HG03135 (cell line): ENCODE measurements at regions not wholly inside any gene's neighbourhood (a gene's known extent, or its start where the extent isn't known, plus 50 kb on each side); places are given as distances from the start of the nearest gene placed in this dataset.
"Not testable (repeated sequence)": the region's sequence is repeated elsewhere in the genome, so short reads cannot be mapped to it uniquely, and the experiment has no call there.

Source experiments
- ATAC-seq: cut with Tn5 transposase; IDR thresholded peaks from one replicate; pipeline ENCODE4 v1.9.1; 2021; ENCODE audit warnings: mild to moderate bottlenecking, moderate library complexity; ENCODE audit not compliant: unreplicated experiment

DNA sequence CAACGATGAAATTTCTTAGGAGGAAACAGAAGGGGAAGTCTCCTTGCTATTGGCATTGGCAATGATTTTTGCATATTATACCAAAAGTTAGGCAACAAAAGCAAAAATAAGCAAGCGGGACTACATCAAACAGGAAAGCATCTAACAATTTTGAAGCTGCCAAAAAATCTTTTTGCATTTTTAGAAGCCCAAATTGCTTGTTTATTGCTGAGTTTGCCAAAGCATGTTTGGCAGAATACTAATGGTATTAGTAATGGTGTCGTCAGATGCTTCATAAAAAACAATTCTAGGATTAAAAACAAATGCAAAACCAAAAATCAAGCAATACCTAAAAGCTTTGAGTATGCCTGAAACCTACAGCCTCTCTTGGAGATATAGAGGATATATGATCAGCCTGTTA, 80.0 kb downstream of the GALR1 start:
- ATAC-seq = no peak

DNA sequence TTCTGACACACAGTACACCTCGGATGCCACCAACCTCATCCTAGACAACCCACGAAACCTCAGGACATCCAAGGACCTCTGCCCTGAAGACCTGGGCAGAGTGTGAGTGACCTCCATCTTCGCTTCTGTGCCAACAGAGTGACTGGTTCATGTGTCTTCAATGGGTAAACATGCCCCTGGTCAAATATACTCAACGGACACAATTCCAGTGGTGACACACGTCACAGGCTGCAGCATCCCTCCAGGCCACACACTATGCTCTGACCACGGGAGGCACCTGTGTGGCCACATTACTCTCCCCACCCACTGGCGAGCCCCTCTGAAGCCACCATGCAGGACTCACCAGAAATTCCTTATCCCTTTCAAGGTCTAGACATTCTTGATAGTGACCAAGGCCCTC, 85.2 kb downstream of the GALR1 start:
- ATAC-seq = no peak

GRCh38 chr18:77337604-77338003, 88.0 kb downstream of the GALR1 start:
- ATAC-seq = no peak

DNA sequence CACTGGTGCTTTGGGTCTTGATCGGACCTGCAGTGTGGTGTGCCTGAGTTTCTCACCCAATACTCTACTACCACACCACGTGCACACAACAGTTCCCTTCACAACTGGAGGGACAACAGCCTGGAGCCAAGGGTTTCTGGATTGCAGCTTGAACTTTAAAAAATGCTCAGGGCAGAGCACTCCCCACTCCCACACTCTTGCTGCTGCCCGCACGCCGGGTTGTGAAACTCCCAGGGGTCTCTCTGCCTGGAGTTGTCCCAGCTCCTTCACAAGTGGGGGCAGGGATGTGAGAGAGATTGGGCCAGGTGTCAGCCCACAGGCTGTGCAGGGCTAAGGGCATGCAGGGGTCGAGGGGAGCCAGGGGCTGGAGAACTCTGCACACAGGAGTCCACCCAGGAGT, 89.4 kb downstream of the GALR1 start:
- no peak for ATAC-seq

- ATAC-seq = no peak
Observed at GRCh38 chr18:77339623-77340022, 90.0 kb downstream of the GALR1 start.

DNA sequence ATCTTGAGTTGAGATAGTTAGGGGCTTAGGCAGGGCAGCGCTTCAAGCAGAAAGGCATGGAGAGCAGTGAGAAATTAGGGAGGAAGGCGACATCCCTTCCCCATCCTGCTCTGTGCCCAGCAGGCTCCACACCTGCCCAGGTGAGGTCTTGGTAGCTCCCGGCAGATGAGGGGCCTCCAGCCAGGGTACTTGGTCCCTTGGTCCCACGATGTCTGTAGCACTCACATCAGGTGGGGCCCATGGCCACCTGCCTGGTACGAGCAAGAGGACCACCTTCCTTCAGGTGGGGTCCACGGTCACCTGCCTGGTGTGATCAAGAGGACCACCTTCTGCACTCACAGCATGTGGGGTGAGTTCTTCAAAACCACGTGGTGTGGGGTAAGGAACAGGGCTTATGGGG, 91.2 kb downstream of the GALR1 start:
- ATAC-seq = no peak

- ATAC-seq = no peak
Observed at GRCh38 chr18:77341527-77342325, 92.1 kb downstream of the GALR1 start.

DNA sequence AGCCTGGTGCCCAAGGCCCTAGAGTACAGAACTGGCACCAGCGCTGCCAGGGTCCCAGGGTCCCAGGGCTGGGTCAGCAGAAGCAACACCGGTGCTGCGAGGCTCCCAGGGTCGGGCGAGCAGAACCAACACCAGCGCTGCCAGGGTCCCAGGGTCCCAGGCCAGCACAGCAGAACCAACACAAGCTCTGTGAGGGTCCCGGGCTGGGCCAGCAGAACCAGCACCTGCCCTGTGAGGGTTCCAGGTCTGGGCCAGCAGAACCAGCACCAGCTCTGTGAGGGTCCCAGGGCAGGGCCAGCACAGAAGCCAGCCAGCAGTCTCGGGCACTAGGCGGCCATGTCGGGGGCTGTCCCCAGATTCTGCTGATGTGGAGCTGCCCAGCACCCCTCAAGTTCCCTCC, 93.1 kb downstream of the GALR1 start:
- no peak for ATAC-seq

GRCh38 chr18:77343846-77344510, 94.3 kb downstream of the GALR1 start:
- no peak for ATAC-seq

- ATAC-seq = no peak
Observed at GRCh38 chr18:77344786-77345500, 95.3 kb downstream of the GALR1 start.

- ATAC-seq = no peak
Observed at GRCh38 chr18:77346208-77346810, 96.7 kb downstream of the GALR1 start.

GRCh38 chr18:77353349-77353748, 103.7 kb downstream of the GALR1 start:
- not testable (repeated sequence) for ATAC-seq

DNA sequence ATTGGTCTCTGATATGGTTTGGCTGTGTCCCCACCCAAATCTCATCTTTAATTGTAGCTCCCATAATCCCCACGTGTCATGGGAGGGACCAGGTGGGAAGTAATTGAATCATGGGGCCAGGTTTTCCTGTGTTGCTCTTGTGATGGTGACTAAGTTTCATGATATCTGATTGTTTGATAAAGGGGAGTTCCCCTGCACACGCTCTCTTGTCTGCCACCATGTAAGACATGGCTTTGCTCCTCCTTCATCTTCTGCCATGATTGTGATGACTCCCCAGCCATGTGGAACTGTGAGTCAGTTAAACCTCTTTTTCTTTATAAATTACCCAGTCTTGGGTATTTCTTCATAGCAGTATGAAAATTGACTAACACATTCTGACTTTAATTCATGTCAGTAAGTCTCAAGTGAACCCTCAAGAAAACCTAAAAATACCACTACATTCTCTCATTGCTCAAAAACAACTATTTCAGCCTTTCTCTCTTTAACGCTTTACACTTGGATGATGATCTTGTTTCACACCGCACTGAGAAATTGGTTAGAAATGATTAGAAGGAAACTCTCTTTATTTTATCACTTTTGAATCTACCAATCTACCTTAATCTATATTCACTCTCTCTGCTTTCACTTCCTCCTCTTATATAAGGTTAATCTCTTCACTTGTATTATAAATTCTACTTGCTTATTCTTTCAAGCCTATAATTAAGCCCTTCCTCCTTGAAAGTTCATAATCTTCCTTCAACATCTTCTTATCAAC, 110.1 kb downstream of the GALR1 start:
- no peak for ATAC-seq

DNA sequence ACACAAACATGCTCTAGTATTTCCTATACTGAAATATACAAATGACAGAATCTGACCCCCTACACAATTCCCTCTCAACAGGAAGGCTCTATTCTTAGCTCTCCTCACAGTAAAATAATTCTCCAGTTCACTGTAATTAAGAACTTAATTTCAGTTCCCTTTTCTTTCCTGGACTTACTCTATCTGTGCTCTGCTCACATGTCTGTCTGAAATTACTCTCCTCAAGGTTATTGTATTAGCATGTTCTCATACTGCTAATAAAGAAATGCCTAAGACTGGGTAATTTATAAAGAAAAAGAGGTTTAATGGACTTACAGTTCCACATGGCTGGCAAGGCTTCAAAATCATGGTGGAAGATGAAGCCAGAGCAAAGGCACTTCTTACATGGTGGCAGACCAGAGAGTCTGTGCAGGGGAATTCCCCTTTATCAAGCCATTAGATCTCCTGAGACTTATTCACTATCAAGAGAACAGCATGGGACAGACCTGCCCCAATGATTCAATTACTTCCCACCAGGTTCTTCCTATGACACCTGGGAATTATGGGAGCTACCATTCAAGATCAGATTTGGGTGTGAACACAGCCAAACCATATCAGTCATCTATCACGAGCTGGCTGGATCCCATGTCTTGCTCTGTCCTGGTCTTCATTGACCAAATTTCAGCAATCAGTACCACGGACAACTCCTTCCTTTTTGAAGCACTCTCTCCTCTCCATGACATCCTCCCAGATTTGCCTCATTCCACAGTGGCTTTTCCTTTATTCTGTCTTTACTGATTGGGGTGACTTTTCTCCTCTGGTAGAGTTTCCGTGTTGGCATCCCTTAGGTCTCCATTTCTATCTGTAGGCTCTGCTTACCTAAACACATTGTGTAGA, 110.9 kb downstream of the GALR1 start:
- ATAC-seq = no peak

DNA sequence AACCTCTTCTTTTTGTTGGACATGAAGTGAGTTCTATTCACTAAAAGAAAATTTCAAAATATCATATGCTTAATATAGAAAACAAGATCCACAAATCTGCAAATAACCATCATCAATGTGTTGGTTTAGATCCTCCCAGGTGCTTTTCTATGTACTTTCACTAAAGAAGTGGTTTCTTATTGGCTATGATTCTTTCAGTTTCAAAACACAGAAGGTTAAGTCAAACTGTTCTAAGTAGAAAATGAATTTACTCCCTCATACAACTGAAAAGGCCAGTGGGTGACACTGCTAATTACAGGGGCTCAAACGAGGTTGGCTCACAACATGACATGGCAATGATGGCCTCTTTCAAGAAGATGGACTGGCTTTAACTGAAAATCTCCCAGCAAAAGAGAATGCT, 111.7 kb downstream of the GALR1 start:
- ATAC-seq = no peak

- no peak for ATAC-seq
Observed at GRCh38 chr18:77365667-77366066, 116.0 kb downstream of the GALR1 start.

DNA sequence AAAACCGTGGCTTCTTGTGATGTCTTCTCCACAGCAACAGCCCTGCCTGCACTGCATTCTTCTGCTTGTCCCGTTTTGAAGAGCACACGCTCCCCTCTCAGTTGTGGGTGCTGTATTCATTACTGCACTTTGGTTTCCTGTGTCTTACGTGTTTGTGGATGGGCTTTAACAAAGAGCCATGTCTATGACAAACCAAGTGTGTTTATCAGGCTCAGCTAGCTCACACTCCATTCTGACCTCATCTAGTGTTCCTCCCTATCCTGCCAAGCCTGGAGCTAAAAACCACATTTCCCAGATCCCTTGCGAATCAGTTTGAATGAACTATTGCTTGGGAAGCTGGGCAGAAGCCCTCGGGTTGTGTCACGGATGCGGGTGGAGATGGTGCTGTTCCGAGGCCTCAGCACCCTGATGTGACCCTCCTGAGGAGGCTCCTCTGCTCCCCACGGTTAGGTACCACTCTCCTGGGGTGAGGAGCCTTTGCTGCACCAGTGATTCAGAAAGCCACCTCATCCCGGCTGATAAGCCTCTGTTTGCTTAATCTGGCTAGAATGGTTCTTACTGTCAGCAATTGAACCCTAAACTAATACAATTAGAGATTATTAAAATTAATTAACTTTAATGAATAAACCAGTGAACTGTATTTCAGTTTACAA, 116.5 kb downstream of the GALR1 start:
- ATAC-seq = no peak

DNA sequence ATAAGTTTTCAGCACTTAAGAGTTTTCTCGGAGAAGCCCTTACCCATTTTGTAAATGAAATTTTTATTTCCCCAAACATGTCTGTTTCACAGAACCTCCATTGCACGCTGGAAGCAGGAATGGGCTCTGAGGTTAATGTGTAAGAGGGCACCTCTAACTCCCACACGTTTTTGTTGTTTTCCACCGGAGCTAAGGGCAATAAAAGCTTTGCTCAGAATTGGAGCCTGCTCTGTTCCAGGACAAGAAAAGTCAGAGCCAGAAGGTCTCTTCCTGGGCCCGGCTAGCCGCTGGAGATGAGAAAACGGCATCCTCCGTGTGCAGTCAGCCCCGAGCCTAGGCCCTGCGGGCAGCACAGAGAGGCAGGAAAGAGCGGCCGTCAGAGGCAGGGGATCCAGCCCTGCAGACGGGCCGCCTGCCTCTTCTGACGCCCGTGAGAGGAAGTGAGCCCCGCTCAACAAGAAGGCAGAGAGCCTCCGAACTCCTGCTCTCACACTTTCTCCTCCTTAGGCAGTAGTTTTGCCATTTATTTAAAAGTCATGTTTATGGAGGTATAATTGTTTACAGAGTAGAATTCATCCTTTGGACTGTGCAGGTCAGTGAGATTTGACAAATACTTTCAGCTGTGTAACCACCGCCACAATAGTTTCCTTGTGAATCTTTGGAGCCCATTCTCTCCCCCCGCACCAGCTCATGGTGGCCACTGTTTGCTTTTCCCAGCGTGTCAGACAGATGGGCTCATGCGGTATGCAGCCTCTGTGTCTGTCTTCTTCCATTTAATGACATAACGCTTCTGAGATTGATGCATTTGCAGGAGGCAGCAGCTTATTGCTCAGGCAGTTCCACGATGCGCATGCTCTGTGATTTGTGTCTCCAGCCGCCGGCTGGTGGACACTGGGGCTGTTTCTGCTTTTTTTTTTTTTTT, 117.3 kb downstream of the GALR1 start:
- no peak for ATAC-seq
